SH-SY5Y (cell line): ENCODE measurements at regions not wholly inside any gene's neighbourhood (a gene's known extent, or its start where the extent isn't known, plus 50 kb on each side); places are given as distances from the start of the nearest gene placed in this dataset.

Experiments
- GATA2 ChIP-seq: IDR thresholded peaks from 2 replicates; pipeline ENCODE4 v1.6.1; 2011; ENCODE audit warnings: mild to moderate bottlenecking, low read depth, low read length
- GATA3 ChIP-seq: IDR thresholded peaks from 2 replicates; pipeline ENCODE4 v1.6.1; 2011; ENCODE audit warnings: low read depth, mild to moderate bottlenecking, low read length, moderate library complexity

DNA sequence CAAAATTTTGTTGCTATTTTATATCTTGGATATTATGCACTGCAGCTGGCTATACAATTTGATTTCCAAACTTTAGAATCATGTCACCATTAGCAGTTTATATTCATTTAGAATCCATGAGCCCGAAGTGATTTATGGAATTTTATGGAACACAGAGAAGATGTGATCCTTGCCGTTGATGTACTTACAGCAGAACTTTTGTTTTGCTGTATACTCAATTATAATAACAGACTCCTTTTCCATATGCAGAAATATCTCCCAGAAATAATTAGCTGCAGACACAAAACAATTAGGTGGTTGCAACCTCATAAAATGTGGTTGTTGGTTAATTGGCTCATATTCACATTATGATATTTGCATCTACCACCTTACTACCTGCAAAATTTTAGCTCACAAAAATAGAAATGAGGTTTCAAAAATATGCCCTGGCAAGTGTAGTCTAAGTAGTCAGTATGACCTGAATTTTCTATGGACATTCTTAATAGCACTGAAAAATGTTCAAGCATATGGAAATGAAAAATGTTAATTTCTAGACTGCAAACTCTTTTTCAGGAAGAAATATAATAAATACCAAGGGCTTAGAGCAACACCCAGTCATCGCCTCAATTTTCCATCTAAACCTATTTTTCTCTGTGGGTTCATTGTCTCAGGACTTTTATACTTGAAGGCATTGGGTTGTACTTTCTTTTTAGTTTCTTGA is 997.6 kb downstream of the MCTP2 start:
- TF ChIP-seq GATA2 (no peak), GATA3 (no peak)
